ENCODE measurements at regions not wholly inside any gene's neighbourhood (a gene's known extent, or its start where the extent isn't known, plus 50 kb on each side); places are given as distances from the start of the nearest gene placed in this dataset.
"Not testable (repeated sequence)": the region's sequence is repeated elsewhere in the genome, so short reads cannot be mapped to it uniquely, and the experiment has no call there.

DNA sequence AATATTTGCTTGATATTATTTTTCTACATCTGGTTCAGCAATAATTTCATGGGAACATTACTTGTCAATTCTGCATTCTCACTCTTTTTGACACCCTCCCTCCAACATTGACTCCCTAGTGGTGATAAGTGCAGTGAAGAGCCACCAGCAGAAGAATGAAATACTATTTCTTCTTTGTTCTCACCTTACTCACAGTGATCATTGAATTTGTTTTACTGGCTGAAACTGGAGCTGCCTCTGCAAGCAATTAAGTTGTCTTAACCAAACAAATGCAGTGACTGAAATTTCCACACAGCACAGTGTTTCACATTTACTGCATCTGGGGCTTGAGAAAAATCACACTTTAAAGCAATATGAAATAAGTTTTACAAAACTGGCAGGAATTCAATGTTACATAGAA is 189.8 kb downstream of the JRKL start:
- no peak overlapping the region for H3K27ac Mint-ChIP-seq
- H3K36me3 Mint-ChIP-seq (ENCODE audit: low read depth), result no peaks in the 10 kb centered on the region
- peaks cover 4% of the 10 kb centered on the region; the same call in 1 of the 2 replicates for H3K9me3 Mint-ChIP-seq
- no peaks in the 10 kb centered on the region; the same call in 1 of the 2 replicates for H3K27me3 Mint-ChIP-seq (ENCODE audit: insufficient read depth)
- no peak overlapping the region for H3K4me3 Mint-ChIP-seq
- no peaks in the 10 kb centered on the region for H3K4me1 Mint-ChIP-seq (ENCODE audit: low read depth)
- DNase-seq, result no peak
- TF ChIP-seq, protein P1, sequence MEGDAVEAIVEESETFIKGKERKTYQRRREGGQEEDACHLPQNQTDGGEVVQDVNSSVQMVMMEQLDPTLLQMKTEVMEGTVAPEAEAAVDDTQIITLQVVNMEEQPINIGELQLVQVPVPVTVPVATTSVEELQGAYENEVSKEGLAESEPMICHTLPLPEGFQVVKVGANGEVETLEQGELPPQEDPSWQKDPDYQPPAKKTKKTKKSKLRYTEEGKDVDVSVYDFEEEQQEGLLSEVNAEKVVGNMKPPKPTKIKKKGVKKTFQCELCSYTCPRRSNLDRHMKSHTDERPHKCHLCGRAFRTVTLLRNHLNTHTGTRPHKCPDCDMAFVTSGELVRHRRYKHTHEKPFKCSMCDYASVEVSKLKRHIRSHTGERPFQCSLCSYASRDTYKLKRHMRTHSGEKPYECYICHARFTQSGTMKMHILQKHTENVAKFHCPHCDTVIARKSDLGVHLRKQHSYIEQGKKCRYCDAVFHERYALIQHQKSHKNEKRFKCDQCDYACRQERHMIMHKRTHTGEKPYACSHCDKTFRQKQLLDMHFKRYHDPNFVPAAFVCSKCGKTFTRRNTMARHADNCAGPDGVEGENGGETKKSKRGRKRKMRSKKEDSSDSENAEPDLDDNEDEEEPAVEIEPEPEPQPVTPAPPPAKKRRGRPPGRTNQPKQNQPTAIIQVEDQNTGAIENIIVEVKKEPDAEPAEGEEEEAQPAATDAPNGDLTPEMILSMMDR (IDR thresholded peaks at IDR 0.05), result no peak

- Mint-ChIP-seq H3K4me3 (no peak overlapping the region), H3K9me3 (peaks cover 4% of the 10 kb centered on the region; the same call in 1 of the 2 replicates), H3K36me3 (ENCODE audit: low read depth) (no peaks in the 10 kb centered on the region), H3K4me1 (ENCODE audit: low read depth) (no peaks in the 10 kb centered on the region), H3K27me3 (ENCODE audit: insufficient read depth) (no peaks in the 10 kb centered on the region; the same call in 1 of the 2 replicates), H3K27ac (no peak overlapping the region)
- DNase-seq, result no peak
- TF ChIP-seq, protein P1 (IDR thresholded peaks at IDR 0.05), result no peak
These were observed 190.7 kb downstream of the JRKL start for GRCh38 chr11:96580476-96581040.

GRCh38 chr11:96585944-96586880 is 196.4 kb downstream of the JRKL start:
- not testable (repeated sequence) for H3K4me3 Mint-ChIP-seq; H3K9me3 Mint-ChIP-seq; H3K4me1 Mint-ChIP-seq (ENCODE audit: low read depth); DNase-seq; H3K36me3 Mint-ChIP-seq (ENCODE audit: low read depth); H3K27ac Mint-ChIP-seq; H3K27me3 Mint-ChIP-seq (ENCODE audit: insufficient read depth)

GRCh38 chr11:96588793-96589192 is 199.0 kb downstream of the JRKL start:
- not testable (repeated sequence) for DNase-seq; H3K9me3 Mint-ChIP-seq; H3K27me3 Mint-ChIP-seq (ENCODE audit: insufficient read depth); H3K27ac Mint-ChIP-seq; H3K4me1 Mint-ChIP-seq (ENCODE audit: low read depth); H3K4me3 Mint-ChIP-seq; H3K36me3 Mint-ChIP-seq (ENCODE audit: low read depth)

DNA sequence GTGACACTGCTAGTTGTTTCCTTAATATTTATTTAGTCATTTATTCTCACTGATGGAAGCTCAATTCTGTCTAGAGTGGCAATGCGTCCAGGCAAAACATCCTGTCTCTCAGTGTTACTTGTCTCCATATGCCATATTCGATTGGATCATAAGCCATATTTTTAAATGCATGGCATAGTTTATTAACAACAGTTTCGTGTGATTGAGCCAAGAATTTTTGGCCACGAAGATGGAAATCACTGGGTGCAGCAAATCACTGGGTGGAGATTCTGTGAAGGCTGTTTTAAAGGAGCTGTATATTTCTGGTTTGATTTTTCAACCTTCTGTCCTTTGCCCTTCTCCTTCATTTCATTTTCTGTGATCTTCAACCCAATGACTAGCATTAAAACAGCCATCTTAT is 205.2 kb downstream of the JRKL start:
- no peaks in the 10 kb centered on the region; the same call in 1 of the 2 replicates for H3K9me3 Mint-ChIP-seq
- no peak overlapping the region for H3K4me3 Mint-ChIP-seq
- TF ChIP-seq, protein P1 (IDR thresholded peaks at IDR 0.05), result no peak
- H3K36me3 Mint-ChIP-seq (ENCODE audit: low read depth), result no peaks in the 10 kb centered on the region
- H3K27ac Mint-ChIP-seq, result no peak overlapping the region
- H3K27me3 Mint-ChIP-seq (ENCODE audit: insufficient read depth), result no peaks in the 10 kb centered on the region; the same call in 1 of the 2 replicates
- H3K4me1 Mint-ChIP-seq (ENCODE audit: low read depth), result no peaks in the 10 kb centered on the region
- DNase-seq, result no peak

GRCh38 chr11:96607864-96608558 is 218.2 kb downstream of the JRKL start:
- Mint-ChIP-seq H3K27me3 (ENCODE audit: insufficient read depth) (no peaks in the 10 kb centered on the region), H3K36me3 (ENCODE audit: low read depth) (no peaks in the 10 kb centered on the region), H3K9me3 (peaks cover 13% of the 10 kb centered on the region), H3K4me3 (no peak overlapping the region), H3K4me1 (ENCODE audit: low read depth) (no peaks in the 10 kb centered on the region), H3K27ac (no peak overlapping the region)
- TF ChIP-seq, protein P1 (IDR thresholded peaks at IDR 0.05), result no peak
- DNase-seq, result no peak
